Gastroesophageal sphincter (tissue), 3 donors: ENCODE measurements at regions not wholly inside any gene's neighbourhood (a gene's known extent, or its start where the extent isn't known, plus 50 kb on each side); places are given as distances from the start of the nearest gene placed in this dataset.

Experiments used
- EP300 ChIP-seq: sonication (generic); formaldehyde crosslinking; IDR thresholded peaks from one replicate; pipeline ENCODE4 v1.6.1; 2017; ENCODE audit warnings: antibody characterized with exemption, mild to moderate bottlenecking
- POLR2A ChIP-seq, 2 donors: fragments of 450-650 bp; IDR thresholded peaks; one replicate each; pipeline ENCODE4 v1.6.1; 2017; ENCODE audit warnings: antibody characterized with exemption in 2 of 2, mild to moderate bottlenecking in 2 of 2, moderate library complexity in 1 of 2
- POLR2AphosphoS5 ChIP-seq: sonication (generic); formaldehyde crosslinking; IDR thresholded peaks from one replicate; pipeline ENCODE4 v1.6.1; 2017; ENCODE audit warnings: antibody characterized with exemption
- TF ChIP-seq, protein P1 (sequence below), 4 experiments: fragments of 200-600 bp in 2 of 4; fragments of 450-650 bp in 2 of 4; sonication (generic) in 1 of 4; IDR thresholded peaks; one replicate each; pipeline ENCODE4 v1.5.1; 2017 to 2019; ENCODE audit warnings: antibody characterized with exemption in 4 of 4, mild to moderate bottlenecking in 2 of 4, moderate library complexity in 2 of 4

DNA sequence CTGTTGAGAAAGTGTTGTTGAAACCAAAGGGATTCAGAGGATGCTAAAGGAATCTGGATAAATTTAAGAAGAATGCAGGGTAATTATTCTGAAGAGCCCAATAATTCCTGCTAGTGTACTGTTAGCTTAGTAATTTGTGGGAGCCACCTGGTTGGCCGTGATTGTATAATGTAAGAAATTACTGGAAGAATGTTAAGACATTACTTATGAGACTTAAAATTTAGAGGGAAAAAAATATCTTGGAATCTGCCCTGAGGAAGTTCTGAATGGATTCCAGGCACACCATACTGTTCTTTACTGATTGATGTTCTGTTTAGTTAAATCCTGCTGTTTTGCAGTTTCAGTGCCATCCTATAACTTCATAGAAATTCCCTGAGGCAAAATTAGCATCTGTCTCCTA, 155.0 kb upstream of the RHOBTB1 start:
- TF ChIP-seq, protein P1, sequence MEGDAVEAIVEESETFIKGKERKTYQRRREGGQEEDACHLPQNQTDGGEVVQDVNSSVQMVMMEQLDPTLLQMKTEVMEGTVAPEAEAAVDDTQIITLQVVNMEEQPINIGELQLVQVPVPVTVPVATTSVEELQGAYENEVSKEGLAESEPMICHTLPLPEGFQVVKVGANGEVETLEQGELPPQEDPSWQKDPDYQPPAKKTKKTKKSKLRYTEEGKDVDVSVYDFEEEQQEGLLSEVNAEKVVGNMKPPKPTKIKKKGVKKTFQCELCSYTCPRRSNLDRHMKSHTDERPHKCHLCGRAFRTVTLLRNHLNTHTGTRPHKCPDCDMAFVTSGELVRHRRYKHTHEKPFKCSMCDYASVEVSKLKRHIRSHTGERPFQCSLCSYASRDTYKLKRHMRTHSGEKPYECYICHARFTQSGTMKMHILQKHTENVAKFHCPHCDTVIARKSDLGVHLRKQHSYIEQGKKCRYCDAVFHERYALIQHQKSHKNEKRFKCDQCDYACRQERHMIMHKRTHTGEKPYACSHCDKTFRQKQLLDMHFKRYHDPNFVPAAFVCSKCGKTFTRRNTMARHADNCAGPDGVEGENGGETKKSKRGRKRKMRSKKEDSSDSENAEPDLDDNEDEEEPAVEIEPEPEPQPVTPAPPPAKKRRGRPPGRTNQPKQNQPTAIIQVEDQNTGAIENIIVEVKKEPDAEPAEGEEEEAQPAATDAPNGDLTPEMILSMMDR (IDR thresholded peaks at IDR 0.05): no peak
- TF ChIP-seq POLR2A (IDR thresholded peaks at IDR 0.05): no peak
- TF ChIP-seq POLR2AphosphoS5: no peak
- TF ChIP-seq EP300: no peak
